HG03064 (cell line): ENCODE measurements at regions not wholly inside any gene's neighbourhood (a gene's known extent, or its start where the extent isn't known, plus 50 kb on each side); places are given as distances from the start of the nearest gene placed in this dataset.

Experiments
- ATAC-seq: cut with Tn5 transposase; IDR thresholded peaks from one replicate; pipeline ENCODE4 v1.9.1; 2021; ENCODE audit warnings: low read depth; ENCODE audit not compliant: unreplicated experiment

- no peak for ATAC-seq
Measured at GRCh38 chr18:37637478-37637850, 71.9 kb upstream of the CELF4 start.

GRCh38 chr18:37636831-37637477 is 71.4 kb upstream of the CELF4 start:
- no peak for ATAC-seq

- no peak for ATAC-seq
Measured at GRCh38 chr18:37634516-37634915, 68.9 kb upstream of the CELF4 start.

GRCh38 chr18:37631422-37631821 is 65.8 kb upstream of the CELF4 start:
- ATAC-seq: no peak

GRCh38 chr18:37630334-37630733 is 64.7 kb upstream of the CELF4 start:
- no peak for ATAC-seq

- no peak for ATAC-seq
Measured at GRCh38 chr18:37628470-37629220, 63.0 kb upstream of the CELF4 start.

- no peak for ATAC-seq
Measured at GRCh38 chr18:37624318-37624717, 58.7 kb upstream of the CELF4 start.

GRCh38 chr18:37619964-37620363 is 54.4 kb upstream of the CELF4 start:
- no peak for ATAC-seq

- ATAC-seq: no peak
Measured at GRCh38 chr18:37617623-37618022, 52.0 kb upstream of the CELF4 start.
